ENCODE measurements at regions not wholly inside any gene's neighbourhood (a gene's known extent, or its start where the extent isn't known, plus 50 kb on each side); places are given as distances from the start of the nearest gene placed in this dataset.

- TF ChIP-seq ZNF462 (CRISPR knock-in tag; IDR thresholded peaks at IDR 0.05), result no peak
Observed at GRCh38 chr2:160898581-160899307, 261.5 kb upstream of the TANK start (continued).

DNA sequence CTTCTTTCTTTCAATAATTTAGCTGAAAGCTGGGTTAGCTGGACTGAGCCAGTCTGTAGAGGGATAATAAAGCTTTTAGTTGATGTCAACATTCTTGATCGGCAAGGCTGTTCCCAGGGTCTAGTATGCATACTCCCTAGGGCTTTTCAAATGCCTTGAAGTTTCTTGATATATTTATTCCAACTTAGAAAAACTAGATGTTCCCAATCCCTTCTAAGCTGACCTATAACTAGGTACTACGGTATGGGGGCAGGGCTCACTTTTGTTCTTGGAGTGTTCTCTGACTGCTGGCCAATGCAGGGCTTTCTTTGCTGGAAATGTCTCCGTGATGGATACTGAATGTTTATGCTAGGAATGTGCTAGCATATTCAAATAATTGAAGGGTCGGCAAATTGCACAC, 258.6 kb upstream of the TANK start:
- DNase-seq (ENCODE audit: low spot score) (no peak), ATAC-seq (no peak)
- Mint-ChIP-seq H3K4me3 (no peak overlapping the region), H3K36me3 (ENCODE audit: low read depth) (no peaks in the 10 kb centered on the region), H3K27ac (no peak overlapping the region), H3K4me1 (peaks cover 31% of the 10 kb centered on the region), H3K9me3 (no peaks in the 10 kb centered on the region; the same call in 2 of the 3 replicates), H3K27me3 (ENCODE audit: insufficient read depth, low read depth, poor library complexity) (peaks cover 4% of the 10 kb centered on the region)
- no peak overlapping the region for H3K27ac ChIP-seq (ENCODE audit: low read depth)
- H3K36me3 ChIP-seq (ENCODE audit: insufficient read depth), result no peaks in the 10 kb centered on the region
- no peak overlapping the region for H2AFZ ChIP-seq
- H4K20me1 ChIP-seq (replicated peaks; ENCODE audit: insufficient read depth), result no peaks in the 10 kb centered on the region
- H3K4me2 ChIP-seq, result no peak overlapping the region
- peaks cover 8% of the 10 kb centered on the region for H3K9me2 ChIP-seq (ENCODE audit: insufficient read depth)
- no peaks in the 10 kb centered on the region for H3K27me3 ChIP-seq (ENCODE audit: insufficient read depth)
- peaks cover 29% of the 10 kb centered on the region for H3K4me1 ChIP-seq (ENCODE audit: insufficient read depth)
- no peaks in the 10 kb centered on the region for H3K79me2 ChIP-seq (replicated peaks; ENCODE audit: insufficient read depth)
- no peaks in the 10 kb centered on the region for H3F3A ChIP-seq (replicated peaks; ENCODE audit: low read depth)
- no peak overlapping the region for H3K4me3 ChIP-seq
- TF ChIP-seq NANOG (IDR thresholded peaks at IDR 0.05; ENCODE audit: borderline replicate concordance) (no peak), JUNB (IDR thresholded peaks at IDR 0.05; ENCODE audit: unreplicated experiment) (no peak), ZNF331 (CRISPR knock-in tag; IDR thresholded peaks at IDR 0.05; ENCODE audit: low read depth) (no peak), EZH2phosphoT487 (IDR thresholded peaks at IDR 0.05; ENCODE audit: unreplicated experiment) (no peak), POLR2AphosphoS5 (IDR thresholded peaks at IDR 0.05; ENCODE audit: low read depth) (no peak)
- TF ChIP-seq, protein P1, sequence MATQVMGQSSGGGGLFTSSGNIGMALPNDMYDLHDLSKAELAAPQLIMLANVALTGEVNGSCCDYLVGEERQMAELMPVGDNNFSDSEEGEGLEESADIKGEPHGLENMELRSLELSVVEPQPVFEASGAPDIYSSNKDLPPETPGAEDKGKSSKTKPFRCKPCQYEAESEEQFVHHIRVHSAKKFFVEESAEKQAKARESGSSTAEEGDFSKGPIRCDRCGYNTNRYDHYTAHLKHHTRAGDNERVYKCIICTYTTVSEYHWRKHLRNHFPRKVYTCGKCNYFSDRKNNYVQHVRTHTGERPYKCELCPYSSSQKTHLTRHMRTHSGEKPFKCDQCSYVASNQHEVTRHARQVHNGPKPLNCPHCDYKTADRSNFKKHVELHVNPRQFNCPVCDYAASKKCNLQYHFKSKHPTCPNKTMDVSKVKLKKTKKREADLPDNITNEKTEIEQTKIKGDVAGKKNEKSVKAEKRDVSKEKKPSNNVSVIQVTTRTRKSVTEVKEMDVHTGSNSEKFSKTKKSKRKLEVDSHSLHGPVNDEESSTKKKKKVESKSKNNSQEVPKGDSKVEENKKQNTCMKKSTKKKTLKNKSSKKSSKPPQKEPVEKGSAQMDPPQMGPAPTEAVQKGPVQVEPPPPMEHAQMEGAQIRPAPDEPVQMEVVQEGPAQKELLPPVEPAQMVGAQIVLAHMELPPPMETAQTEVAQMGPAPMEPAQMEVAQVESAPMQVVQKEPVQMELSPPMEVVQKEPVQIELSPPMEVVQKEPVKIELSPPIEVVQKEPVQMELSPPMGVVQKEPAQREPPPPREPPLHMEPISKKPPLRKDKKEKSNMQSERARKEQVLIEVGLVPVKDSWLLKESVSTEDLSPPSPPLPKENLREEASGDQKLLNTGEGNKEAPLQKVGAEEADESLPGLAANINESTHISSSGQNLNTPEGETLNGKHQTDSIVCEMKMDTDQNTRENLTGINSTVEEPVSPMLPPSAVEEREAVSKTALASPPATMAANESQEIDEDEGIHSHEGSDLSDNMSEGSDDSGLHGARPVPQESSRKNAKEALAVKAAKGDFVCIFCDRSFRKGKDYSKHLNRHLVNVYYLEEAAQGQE (IDR thresholded peaks at IDR 0.05; ENCODE audit: unreplicated experiment), result no peak
